Ishikawa (cell line): ENCODE measurements at regions not wholly inside any gene's neighbourhood (a gene's known extent, or its start where the extent isn't known, plus 50 kb on each side); places are given as distances from the start of the nearest gene placed in this dataset.

Experiments
- CEBPB ChIP-seq: IDR thresholded peaks from 2 replicates; pipeline ENCODE4 v1.6.1; 2012
- NFIC ChIP-seq: IDR thresholded peaks from 2 replicates; pipeline ENCODE4 v1.6.1; 2012
- RAD21 ChIP-seq: IDR thresholded peaks from 2 replicates; pipeline ENCODE4 v1.6.1; 2012; ENCODE audit warnings: low read depth
- TCF12 ChIP-seq: IDR thresholded peaks from 2 replicates; pipeline ENCODE4 v1.6.1; 2012; ENCODE audit warnings: low read depth
- TEAD4 ChIP-seq: IDR thresholded peaks from 2 replicates; pipeline ENCODE4 v1.6.1; 2012
- TF ChIP-seq, protein P1 (sequence below): IDR thresholded peaks from 2 replicates; pipeline ENCODE4 v1.6.1; 2012; ENCODE audit warnings: low read depth, mild to moderate bottlenecking

DNA sequence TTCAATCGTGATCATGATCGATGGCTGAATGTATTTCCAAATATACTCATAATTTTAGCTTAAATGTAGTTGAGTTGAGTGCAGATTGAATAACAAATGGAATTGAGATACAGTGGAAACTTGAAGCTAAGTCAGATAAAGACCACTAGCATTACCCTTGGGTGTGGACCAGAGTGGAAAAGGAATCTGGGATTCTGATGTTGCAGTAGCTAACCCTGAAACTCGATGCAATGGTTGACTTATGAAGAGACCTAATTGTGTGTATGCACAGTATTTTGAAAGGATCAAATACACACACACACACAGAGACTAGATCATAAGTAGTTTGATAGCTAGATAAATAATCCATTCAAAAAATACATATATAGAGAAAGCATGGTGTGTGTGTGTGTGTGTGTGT, 135.8 kb downstream of the RXFP2 start:
- TF ChIP-seq RAD21 (no peak), CEBPB (no peak), NFIC (no peak), TCF12 (no peak), TEAD4 (no peak)
- TF ChIP-seq, protein P1, sequence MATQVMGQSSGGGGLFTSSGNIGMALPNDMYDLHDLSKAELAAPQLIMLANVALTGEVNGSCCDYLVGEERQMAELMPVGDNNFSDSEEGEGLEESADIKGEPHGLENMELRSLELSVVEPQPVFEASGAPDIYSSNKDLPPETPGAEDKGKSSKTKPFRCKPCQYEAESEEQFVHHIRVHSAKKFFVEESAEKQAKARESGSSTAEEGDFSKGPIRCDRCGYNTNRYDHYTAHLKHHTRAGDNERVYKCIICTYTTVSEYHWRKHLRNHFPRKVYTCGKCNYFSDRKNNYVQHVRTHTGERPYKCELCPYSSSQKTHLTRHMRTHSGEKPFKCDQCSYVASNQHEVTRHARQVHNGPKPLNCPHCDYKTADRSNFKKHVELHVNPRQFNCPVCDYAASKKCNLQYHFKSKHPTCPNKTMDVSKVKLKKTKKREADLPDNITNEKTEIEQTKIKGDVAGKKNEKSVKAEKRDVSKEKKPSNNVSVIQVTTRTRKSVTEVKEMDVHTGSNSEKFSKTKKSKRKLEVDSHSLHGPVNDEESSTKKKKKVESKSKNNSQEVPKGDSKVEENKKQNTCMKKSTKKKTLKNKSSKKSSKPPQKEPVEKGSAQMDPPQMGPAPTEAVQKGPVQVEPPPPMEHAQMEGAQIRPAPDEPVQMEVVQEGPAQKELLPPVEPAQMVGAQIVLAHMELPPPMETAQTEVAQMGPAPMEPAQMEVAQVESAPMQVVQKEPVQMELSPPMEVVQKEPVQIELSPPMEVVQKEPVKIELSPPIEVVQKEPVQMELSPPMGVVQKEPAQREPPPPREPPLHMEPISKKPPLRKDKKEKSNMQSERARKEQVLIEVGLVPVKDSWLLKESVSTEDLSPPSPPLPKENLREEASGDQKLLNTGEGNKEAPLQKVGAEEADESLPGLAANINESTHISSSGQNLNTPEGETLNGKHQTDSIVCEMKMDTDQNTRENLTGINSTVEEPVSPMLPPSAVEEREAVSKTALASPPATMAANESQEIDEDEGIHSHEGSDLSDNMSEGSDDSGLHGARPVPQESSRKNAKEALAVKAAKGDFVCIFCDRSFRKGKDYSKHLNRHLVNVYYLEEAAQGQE: no peak
